ENCODE measurements at regions not wholly inside any gene's neighbourhood (a gene's known extent, or its start where the extent isn't known, plus 50 kb on each side); places are given as distances from the start of the nearest gene placed in this dataset.

GRCh38 chr11:126122863-126123262 lies 60.2 kb upstream of the CDON start:
- TF ChIP-seq CTCF (conservative IDR thresholded peaks at IDR 0.05 in 1 of 2, IDR thresholded peaks at IDR 0.05 in 1 of 2; ENCODE audit: extremely low read depth in 1 of 2, insufficient read depth in 1 of 2, low read depth in 1 of 2, low read length in 2 of 2) (no peak), EZH2 (IDR thresholded peaks at IDR 0.05; ENCODE audit: borderline replicate concordance, low read length) (no peak)
